ENCODE measurements at regions not wholly inside any gene's neighbourhood (a gene's known extent, or its start where the extent isn't known, plus 50 kb on each side); places are given as distances from the start of the nearest gene placed in this dataset.

DNA sequence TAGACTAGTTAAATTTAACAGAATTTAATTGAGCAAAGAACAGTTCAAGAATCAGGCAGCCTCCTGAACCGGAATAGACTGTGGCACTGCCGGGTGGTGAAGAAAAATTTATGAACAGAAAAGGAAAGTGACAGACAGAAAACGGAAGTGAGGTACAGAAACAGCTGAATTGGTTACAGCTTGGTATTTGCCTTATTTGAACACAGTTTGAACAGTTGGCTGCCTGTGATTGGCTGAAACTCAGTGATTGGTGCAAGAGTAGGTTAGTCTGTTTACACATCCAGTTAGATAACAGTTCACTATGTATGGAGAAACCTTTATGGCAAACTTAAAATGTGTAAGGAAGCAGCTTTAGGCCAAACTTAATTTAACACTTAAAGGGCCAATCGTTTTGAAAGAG lies 116.0 kb upstream of the CITED2 start:
- Histone ChIP-seq H3K27me3 (no peaks in the 10 kb centered on the region), H3K9me3 (no peaks in the 10 kb centered on the region), H3K4me3 (no peak overlapping the region), H3K36me3 (no peaks in the 10 kb centered on the region)
- DNase-seq, result no peak

DNA sequence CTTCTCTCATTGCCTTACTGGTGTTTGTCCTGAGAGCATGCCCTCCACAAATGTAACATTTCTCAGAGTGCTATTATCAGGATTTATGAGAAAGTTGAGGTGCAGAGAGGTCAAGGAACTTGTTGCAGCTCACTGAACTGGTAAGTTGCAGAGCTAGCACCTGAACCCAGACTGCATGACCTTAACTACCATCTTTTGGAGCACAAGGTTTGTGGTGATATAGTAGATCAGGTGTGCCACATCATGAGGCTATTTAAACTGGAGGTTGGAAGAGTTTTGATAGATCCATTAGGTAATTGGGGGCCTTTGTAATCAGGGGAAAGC lies 112.0 kb upstream of the CITED2 start:
- H3K9me3 ChIP-seq, result no peaks in the 10 kb centered on the region
- H3K36me3 ChIP-seq, result no peaks in the 10 kb centered on the region

DNA sequence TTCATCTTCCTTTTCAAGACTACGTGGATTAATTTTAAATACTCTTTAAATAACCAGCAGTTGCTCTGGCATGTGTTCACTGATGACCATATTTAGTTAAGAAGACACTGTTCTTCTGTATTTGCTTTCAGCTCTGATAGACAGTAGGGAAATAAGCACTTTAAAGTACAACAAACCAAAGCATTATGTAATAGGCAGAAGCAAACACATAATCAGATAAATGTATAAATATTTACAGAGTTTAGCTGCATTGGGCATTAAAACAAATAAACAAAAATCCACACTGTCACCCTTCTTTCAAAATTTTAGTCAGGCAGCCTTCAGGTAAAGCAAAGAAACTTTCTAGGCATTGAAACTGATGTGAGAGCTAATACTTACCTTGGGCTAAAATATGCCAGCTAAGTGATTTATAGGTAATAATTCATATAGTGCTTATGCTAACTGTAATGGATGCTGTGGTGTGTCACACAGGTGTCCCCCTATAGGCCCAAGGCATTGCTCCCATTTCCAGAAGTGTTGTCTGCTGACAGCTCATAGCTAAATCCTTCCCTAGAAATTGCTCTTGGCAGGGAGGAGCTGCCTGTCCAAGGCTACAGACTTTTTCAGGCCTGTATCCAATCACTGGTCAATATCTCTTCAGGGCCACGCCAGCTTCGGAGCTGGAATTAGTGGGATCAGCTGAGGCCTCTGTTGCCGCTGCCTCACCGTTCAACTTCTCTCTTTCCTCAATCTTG lies 111.5 kb upstream of the CITED2 start:
- H3K27me3 ChIP-seq, result no peaks in the 10 kb centered on the region
- H3K36me3 ChIP-seq, result no peaks in the 10 kb centered on the region
- DNase-seq, result no peak

More for the DNA sequence above, 112.0 kb upstream of the CITED2 start:
- H3K4me3 ChIP-seq, result no peak overlapping the region
- DNase-seq, result no peak
- H3K27me3 ChIP-seq, result no peaks in the 10 kb centered on the region

DNA sequence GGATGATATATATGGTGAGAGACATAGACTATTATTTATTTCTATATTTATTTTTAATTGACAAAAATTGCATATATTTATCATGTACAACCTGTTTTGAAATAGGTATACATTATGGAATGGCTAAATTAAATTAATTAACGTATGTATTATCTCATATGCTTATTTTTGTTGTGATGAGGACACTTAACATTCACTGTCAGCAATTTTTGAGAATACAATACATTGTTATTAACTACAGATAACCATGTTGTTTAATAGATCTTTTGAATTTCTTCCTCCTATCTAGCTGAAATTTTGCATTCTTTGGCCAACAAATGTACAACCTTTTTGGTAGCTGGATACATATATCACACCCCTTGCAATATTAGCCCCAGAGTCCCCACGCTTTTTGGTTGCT lies 110.7 kb upstream of the CITED2 start:
- no peak for DNase-seq
- no peak overlapping the region for H3K4me3 ChIP-seq
- no peaks in the 10 kb centered on the region for H3K36me3 ChIP-seq
- H3K27me3 ChIP-seq, result no peaks in the 10 kb centered on the region
- no peaks in the 10 kb centered on the region for H3K9me3 ChIP-seq

More for the DNA sequence above, 111.5 kb upstream of the CITED2 start:
- H3K9me3 ChIP-seq, result no peaks in the 10 kb centered on the region
- no peak overlapping the region for H3K4me3 ChIP-seq

DNA sequence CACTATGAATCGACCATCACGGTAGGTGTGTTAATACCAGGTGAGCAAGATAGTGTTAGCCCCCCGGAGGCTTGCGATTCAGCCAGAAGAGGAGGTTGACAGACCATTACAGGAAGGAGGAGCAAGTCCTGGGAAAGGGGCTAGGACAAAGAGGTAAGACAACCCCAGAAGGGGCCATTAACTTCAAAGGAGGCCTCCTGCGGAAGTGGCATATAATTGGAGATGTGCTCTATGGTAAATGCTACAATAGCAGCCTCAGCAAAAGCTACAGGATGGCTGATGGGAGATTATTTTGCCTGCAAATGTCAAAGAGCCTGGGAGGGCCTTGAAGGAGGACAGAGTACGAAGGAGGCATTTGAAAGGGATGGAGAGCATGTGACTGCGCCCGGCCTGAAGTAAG lies 108.6 kb upstream of the CITED2 start:
- Histone ChIP-seq H3K4me3 (no peak overlapping the region), H3K9me3 (no peaks in the 10 kb centered on the region), H3K27me3 (no peaks in the 10 kb centered on the region), H3K36me3 (no peaks in the 10 kb centered on the region)
- no peak for DNase-seq

DNA sequence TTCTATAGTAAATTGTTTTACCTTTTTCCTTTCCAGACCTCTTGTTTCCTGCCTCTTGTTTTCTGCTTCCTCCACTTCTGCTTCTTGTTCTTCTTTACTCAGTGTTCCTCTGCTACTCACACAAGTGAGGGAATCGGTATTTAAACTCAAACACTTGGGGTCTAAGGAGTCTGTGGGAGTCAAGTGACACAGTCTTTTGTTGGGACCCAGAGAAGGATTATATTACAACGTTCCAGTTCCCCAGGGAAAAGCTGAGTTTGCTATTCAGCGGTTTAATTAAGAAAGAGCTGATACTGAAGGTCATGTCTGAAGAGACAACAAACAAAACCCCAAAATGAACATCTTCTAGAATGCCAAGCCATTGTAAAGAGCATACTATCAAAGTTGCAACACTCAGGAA lies 107.8 kb upstream of the CITED2 start:
- no peaks in the 10 kb centered on the region for H3K9me3 ChIP-seq
- H3K4me3 ChIP-seq, result no peak overlapping the region
- DNase-seq, result no peak
- no peaks in the 10 kb centered on the region for H3K27me3 ChIP-seq
- no peaks in the 10 kb centered on the region for H3K36me3 ChIP-seq

DNA sequence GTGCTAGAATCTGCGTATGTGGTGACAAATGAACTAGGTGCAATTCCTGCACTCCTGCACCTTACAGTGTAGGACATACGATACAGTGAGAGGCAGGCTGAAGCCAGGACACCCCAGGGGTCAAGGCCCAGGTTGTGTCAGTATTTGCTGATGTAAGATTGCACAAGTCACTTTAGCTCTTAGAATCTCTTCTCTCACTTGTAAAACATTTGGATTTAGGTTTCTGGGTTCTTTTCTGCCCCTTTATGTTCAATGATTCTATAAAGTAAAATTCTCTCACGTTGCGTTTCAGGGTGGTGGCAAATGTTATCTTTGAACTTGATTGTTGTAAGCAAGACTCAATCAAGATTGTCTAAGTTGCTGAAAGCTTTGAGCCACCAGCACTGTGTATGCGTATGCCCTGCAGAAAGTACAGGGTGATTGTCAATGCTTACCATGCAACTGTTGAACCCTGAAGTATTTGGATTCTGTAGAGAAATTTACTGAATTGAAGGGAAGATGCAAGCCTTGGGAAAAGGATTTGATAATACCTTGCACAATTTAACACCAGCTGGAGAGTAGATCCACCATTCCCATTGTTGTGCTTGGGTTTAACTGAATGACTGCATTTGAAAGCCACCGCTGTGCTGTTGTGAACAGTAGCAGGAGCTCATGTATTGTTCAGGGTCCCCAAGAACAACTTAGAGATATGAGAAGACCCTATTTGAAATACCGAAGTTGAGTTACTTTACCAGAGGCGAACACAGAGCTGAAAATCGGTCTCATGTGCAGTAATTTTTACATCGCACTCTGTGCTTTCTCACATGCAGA lies 106.1 kb upstream of the CITED2 start:
- Histone ChIP-seq H3K36me3 (no peaks in the 10 kb centered on the region), H3K27me3 (no peaks in the 10 kb centered on the region), H3K9me3 (no peaks in the 10 kb centered on the region), H3K4me3 (no peak overlapping the region)
- DNase-seq, result no peak

DNA sequence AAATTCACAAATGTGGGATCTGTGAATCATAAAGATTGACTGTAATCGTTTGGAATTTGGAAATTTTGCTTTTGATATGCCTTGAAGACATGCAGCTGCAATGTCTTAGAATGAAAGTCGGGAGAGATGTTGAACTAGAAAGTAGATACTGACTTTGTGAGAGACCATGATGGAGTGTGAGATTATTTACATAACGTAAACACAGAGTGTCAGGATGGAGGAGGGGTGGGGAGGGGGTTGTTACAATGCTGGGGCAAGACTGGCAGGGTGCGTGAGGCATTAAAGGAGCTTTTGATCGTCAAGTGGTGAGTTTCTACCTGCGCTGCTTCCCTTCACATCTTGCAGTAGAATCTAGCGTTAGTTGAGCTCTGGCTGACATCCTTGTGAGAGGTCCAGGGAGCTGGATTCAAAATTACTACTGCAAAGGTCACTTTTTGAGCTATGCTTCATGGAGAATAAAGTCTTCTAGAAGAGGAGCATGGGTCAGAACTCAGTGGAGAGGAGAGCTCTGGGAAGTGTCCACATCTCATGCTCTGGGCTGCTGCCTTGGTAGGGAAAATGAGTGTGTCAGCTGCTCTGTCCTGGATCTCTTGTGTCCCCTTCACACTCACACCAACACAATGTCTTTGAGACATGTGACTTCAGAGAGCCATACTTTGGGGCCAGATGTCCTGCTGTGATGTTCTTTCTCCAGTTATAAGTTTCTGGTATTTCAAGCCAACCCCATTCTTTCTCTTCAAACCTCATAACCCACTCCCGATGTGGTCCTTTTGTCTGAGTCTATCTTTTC lies 105.2 kb upstream of the CITED2 start:
- no peaks in the 10 kb centered on the region for H3K9me3 ChIP-seq
- no peaks in the 10 kb centered on the region for H3K36me3 ChIP-seq
- H3K4me3 ChIP-seq, result no peak overlapping the region
- no peaks in the 10 kb centered on the region for H3K27me3 ChIP-seq
- DNase-seq, result no peak

DNA sequence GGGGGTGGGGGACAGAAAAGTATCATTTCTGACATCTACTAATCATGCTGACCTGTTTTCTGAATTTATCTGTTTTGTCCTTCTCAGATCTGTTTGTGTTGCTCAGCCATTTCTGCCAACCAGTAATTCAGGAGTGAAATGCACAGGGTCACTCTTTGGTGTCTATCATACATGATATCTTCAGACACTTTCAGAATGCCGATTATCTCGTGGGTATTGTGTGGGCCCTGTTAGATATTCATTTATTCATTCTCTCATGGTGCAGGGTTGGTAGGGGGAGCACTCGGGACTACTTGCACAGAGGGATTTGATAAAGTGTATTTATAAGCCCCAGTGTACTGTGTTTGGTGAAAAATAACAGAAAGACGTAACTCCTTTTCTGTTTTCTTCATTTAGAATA lies 101.2 kb upstream of the CITED2 start:
- no peak for DNase-seq
- no peaks in the 10 kb centered on the region for H3K36me3 ChIP-seq
- H3K9me3 ChIP-seq, result no peaks in the 10 kb centered on the region
- H3K4me3 ChIP-seq, result no peak overlapping the region
- H3K27me3 ChIP-seq, result no peaks in the 10 kb centered on the region

DNA sequence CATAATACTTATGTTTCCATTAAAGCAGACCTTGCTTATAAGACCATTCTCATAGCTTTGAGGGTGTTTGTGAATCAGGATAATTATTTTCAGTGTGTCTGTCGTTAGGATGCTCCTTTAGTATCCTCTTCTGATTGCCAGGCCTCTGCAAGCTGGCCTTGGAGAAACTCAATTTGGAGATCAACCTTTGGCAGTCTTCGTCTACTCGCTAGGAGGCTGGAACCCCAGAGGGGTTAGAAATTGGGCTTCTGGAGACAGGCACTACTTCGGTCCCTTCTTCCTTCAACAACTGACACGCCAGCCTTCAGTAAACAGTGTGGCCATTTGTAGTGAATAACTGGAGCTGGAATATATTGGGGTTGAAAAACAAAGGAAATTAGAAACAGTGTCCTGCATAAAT lies 100.8 kb upstream of the CITED2 start:
- no peaks in the 10 kb centered on the region for H3K27me3 ChIP-seq
- no peaks in the 10 kb centered on the region for H3K9me3 ChIP-seq
- H3K36me3 ChIP-seq, result no peaks in the 10 kb centered on the region
- no peak for DNase-seq
- H3K4me3 ChIP-seq, result no peak overlapping the region

DNA sequence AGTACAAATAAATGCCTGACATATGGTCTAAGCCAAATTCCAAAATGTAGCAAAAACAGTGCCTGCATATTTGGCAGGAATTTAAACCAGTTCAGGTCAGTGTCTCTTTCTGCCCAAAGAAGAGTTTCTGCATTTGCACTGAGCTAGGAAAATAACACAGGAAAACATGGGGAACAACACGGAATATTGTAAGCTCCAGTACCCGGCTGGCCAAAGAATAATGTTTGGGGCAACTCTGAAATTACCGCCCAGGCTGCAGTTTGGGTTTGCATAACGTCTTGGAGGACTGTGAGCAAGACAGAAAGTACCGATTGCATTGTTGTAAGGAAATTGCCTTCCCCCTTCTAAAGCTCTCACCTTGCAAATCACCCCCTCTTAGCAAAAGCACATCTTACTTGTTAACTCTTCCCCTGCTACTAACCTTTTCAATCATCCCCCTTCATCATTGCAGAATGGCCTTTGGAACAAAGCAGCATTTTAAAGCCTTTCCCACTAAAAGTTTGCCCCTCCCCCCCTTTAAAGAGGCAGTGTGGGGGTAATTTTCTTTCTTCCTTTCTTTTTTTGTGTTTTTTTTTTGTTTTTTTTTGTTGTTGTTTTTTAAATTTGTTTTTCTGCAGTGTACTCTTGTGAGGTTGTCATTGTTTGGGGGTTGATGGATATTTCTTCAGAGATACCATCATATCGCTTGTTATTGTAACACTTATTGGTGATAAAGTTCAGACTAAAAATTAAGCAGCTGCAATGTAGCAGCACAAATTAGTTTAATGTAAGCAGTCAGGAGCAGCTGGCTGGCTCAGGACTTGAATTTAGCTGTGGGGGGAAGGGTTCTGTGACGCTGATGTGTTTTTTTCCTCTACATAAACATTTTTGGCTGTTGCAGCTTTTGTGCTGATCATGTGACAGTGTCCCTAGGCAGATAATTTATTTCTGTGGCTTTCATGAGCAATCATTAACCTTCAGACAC lies 100.0 kb upstream of the CITED2 start:
- DNase-seq, result no peak
- H3K4me3 ChIP-seq, result no peak overlapping the region

DNA sequence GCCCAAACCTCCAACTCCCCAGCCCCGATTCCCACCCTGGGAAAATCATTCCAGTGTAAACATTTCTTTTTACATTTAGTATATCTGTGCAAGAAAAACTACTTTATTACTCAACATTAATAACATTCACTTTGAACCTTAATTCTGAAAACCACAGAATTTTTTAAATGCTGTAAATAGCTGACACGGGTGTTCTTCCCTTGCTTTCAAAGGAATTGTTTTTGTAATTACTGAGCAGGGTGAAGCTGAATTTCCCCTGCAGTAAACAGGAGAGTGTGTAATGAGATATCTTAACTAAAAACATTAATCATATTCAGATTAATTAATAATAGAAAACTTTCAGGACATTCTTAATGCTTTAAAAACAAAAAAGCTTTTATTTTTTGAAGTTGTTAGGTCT lies 99.3 kb upstream of the CITED2 start:
- Histone ChIP-seq H3K4me3 (no peak overlapping the region), H3K9me3 (no peaks in the 10 kb centered on the region), H3K27me3 (no peaks in the 10 kb centered on the region), H3K36me3 (no peaks in the 10 kb centered on the region)
- DNase-seq, result no peak

More for the DNA sequence above, 100.0 kb upstream of the CITED2 start:
- Histone ChIP-seq H3K36me3 (no peaks in the 10 kb centered on the region), H3K27me3 (no peaks in the 10 kb centered on the region), H3K9me3 (no peaks in the 10 kb centered on the region)

DNA sequence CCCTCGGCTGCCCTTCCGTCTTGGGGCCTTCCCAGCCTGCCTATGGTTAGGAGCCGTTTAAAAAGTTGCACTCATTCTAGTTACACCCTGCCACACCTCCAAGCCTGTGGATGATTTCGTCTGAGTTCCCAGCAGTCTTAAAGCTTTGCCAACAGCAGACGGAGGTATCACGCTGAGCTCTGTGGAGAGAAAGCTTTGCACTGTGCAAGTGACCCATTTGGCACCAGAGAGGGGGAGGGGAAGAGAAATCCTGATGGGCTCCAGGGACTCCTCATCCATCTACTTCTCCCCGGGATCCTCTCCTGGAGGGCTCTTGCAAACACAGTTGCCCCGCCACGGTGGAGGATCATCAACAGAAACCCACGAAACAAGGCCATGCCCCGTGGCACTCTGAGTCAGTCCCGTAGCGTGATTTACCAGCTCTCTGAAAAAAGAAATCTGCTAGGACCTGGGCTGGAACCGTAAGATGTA lies 98.8 kb upstream of the CITED2 start:
- no peak for DNase-seq
- H3K9me3 ChIP-seq, result no peaks in the 10 kb centered on the region
- H3K27me3 ChIP-seq, result no peaks in the 10 kb centered on the region
- no peaks in the 10 kb centered on the region for H3K36me3 ChIP-seq
- no peak overlapping the region for H3K4me3 ChIP-seq

DNA sequence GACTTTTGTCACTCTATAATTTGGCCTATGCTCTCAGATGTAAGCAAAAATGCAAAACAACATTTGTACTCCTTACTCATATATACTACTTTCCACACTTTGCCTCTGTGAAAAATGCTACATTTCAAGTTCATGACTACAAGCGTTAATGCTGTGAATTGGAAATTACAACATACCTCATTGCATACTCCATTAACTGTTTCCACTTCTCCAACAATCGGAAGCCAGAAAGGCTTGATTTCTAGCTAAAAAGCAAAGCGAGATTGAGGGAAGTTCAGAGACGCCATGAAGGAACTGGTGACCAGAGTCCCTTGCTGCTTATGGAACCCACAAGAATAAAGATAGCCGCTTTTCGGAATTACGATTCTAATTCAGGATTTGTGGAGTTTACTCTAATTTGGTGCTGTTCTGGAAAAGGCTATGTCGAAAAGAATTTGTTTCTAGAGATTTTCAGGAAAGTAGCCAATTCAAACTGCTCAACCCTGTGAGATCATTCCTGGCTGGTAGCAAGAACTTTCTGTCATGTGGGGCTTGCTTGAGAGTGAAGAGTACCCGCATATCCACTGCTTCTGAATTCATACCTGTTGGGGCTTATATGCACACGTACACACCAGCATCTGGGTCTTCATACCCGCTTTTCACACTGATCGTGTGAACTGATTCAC lies 98.0 kb upstream of the CITED2 start:
- DNase-seq, result no peak
- no peak overlapping the region for H3K4me3 ChIP-seq
- H3K36me3 ChIP-seq, result no peaks in the 10 kb centered on the region
- no peaks in the 10 kb centered on the region for H3K9me3 ChIP-seq
- H3K27me3 ChIP-seq, result no peaks in the 10 kb centered on the region

DNA sequence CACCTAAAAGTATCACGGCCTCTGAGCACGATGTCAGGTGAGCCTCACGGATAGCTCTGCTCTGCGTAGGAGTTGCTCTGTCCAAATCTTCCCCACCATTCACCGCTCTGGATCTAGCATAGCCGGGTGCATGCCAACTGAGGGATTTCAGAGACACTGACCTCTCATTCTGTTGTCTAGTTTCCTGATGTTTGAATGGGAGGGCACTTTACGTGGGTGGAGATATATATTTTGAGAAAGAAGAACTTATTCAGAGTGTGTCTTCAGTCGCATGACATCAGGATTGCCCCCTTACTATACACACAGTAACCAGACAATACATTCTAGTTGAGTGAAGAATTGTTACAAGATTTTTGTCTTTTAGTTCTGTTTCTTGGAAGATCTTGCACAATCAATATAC lies 96.5 kb upstream of the CITED2 start:
- DNase-seq, result no peak
- Histone ChIP-seq H3K9me3 (no peaks in the 10 kb centered on the region), H3K4me3 (no peak overlapping the region), H3K27me3 (no peaks in the 10 kb centered on the region), H3K36me3 (no peaks in the 10 kb centered on the region)
